ENCODE measurements at regions not wholly inside any gene's neighbourhood (a gene's known extent, or its start where the extent isn't known, plus 50 kb on each side); places are given as distances from the start of the nearest gene placed in this dataset.

GRCh38 chr14:81772381-81772780 is 238.7 kb upstream of the SEL1L start:
- TF ChIP-seq CTCF (IDR thresholded peaks at IDR 0.05; ENCODE audit: low read length) (no peak), EZH2 (IDR thresholded peaks at IDR 0.05; ENCODE audit: borderline replicate concordance, low read length) (no peak)
